GM12864 (cell line): ENCODE measurements at regions not wholly inside any gene's neighbourhood (a gene's known extent, or its start where the extent isn't known, plus 50 kb on each side); places are given as distances from the start of the nearest gene placed in this dataset.

Experiments used
- DNase-seq: peaks from one replicate; pipeline ENCODE4 v3.0.0-alpha.2; 2011; ENCODE audit warnings: low read depth
- H3K4me3 ChIP-seq: 2 replicates; pipeline ENCODE4 v1.5.1; 2011; ENCODE audit warnings: mild to moderate bottlenecking, low read depth, low read length, control low read depth
- CTCF ChIP-seq: IDR thresholded peaks from 2 replicates; pipeline ENCODE4 v1.5.1; 2011; ENCODE audit warnings: low read depth, mild to moderate bottlenecking, moderate library complexity, low read length, control low read depth, inconsistent platforms; ENCODE audit errors: missing control alignments

GRCh38 chr2:43095533-43096295 lies 130.7 kb downstream of the ZFP36L2 start:
- H3K4me3 ChIP-seq: no peak overlapping the region
- DNase-seq: no peak
- TF ChIP-seq CTCF: no peak

DNA sequence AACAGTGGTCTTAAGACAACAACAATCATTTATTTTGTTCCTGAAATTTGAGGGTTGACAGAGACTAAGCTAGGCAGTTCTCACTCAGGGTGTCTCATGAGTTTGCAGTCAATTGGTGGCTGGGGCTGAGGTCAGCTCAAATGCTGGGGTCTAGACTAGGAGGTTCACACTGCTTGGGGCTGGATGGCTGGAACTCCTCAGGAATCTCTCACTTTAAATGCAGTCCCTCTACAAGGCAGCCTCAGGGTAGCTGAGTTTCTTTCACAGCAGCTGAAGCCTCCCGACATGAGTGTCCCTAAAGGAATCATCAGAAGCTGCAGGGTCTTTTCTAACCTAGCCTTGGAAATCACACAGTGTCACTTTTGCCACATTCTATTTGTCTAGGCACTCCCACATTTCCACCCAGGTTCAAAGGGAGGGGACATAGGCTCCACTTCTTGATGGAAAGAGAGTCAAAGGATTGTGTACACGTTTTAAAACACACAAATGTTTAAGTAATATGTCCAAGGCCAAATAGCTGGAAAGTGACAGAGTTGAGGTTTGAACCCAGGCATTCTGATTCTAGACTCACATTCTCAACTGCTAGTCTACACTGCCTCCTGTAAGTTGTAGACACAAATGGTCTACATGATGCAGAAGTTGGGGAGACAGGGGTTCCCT lies 133.8 kb downstream of the ZFP36L2 start:
- DNase-seq: no peak
- no peak overlapping the region for H3K4me3 ChIP-seq
- no peak for TF ChIP-seq CTCF

DNA sequence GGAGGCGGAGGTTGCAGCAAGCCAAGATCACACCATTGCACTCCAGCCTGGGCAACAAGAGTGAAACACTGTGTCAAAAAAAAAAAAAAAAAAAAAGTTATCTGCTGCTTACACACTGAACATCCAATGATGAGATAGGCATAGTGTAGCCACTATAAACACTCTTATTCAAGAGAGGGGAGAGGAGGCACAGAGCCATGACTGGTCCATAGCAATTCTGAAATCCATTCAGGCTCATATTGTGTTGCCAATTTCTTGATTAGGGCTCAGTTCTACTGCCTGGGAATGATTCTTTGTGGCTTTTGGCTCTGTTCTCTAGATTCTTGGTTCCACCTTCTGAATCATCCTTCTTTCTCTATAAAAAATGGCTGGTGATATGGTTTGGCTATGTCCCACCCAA lies 136.1 kb downstream of the ZFP36L2 start:
- no peak overlapping the region for H3K4me3 ChIP-seq
- no peak for DNase-seq
- TF ChIP-seq CTCF: no peak

DNA sequence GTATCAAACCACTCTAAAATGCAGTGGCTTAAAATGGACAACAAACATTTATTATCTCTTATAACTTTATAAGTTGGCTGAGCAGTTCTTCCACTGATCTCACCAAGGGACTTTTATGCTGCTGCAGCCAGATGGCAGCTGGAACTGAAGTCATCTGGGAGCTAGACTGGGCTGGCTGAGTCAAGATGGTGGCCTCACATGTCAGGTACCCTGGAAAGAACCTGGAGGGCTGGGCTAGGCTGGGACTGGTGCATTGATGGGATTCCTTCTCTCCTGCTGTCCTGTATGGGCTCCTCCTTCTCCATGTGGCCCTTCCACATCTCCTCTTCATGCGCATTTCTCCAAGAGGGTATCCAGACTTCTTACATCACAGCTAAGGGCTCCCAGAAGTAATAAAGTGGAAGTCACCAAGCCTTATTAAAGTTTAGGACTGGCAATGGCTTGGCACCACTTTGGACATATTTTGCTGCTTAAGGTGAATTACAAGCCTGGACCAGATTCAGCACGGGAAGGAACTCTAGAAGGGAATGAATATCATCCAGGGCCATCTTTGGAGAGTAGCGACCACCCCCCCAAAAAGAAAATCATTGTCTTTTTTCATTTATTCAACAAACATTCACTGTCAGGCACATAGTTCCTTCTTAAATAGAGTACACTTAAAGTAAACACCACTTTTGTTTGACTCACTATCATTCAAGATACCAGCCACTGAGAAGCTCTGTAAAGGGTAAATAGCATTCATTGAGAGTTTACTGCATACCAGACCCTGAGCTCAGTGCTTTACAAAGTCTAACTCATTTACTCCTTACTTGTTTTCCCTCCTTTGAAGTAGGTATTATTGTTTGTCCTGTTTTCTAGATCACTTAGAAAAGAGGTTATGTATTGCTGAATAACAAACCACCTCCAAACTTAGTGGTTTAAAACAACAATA lies 138.0 kb downstream of the ZFP36L2 start:
- H3K4me3 ChIP-seq: no peak overlapping the region
- DNase-seq: no peak
- TF ChIP-seq CTCF: no peak

DNA sequence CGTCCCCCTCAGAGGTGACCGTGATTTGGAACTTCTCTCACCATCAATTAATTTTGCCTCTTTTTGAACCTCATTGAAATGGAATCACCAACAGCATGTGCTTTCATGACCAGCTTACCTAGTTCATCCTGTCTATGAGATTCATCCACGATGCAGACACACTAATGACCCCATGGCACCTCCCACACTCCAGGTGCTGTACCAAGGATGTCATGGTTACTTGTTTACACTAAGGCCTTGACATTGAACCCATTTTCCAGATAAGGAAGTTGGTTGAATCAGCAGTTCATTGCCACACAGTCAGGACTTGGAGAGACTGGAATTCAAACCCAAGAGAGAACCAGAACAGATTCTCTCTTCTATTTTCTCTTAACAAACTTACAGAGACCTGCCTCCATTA lies 139.0 kb downstream of the ZFP36L2 start:
- H3K4me3 ChIP-seq: no peak overlapping the region
- TF ChIP-seq CTCF: no peak
- no peak for DNase-seq

DNA sequence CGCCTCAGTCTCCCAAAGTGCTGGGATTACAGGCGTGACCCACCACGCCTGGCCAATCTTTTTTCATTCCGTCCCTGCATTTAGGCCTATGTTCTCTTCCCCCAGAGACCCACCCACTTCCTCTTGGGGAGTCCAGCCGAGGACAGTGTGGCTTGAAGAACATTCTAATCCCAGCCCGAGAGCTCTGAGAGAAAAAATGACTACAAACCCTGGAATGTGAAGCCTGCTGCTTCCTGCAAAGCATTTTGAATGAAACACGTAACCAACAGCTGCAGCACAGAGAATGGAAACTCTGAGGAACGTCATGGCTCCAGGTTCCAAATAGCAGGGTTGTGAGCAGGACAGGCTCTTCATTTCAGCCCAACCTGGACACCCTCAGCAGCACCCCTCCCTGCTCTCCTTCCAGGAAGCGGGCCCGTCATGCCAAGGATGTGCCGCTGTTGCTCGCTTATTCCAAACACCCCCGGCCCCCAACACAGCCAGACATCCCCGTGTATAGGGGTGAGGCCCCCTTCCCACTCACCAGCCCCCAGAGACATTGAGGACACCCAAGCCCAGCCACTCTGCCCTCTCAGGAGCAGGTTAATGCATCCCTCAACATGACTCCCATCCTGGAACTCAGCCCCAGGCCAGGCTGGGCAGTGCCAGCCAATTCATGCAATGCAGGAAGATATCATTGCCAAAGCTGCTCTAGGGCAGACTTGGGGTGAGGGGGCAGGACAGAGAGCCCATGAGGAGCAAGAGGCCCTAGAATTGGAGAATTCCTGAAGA lies 139.8 kb downstream of the ZFP36L2 start:
- no peak for DNase-seq
- no peak for TF ChIP-seq CTCF
- H3K4me3 ChIP-seq: no peak overlapping the region
